Osteocyte (in vitro differentiated cells): ENCODE measurements at regions not wholly inside any gene's neighbourhood (a gene's known extent, or its start where the extent isn't known, plus 50 kb on each side); places are given as distances from the start of the nearest gene placed in this dataset.

Experiments
- DNase-seq: peaks from one replicate; pipeline ENCODE4 v3.0.0; 2021; ENCODE audit warnings: mixed read lengths; ENCODE audit not compliant: unreplicated experiment; ENCODE audit errors: extremely low spot score
- H3K27ac Mint-ChIP-seq: one replicate; pipeline ENCODE4 v1.8.0; 2021; ENCODE audit warnings: mild to moderate bottlenecking, mixed read lengths; ENCODE audit not compliant: unreplicated experiment
- H3K27me3 Mint-ChIP-seq: one replicate; pipeline ENCODE4 v1.8.0; 2021; ENCODE audit warnings: mixed read lengths; ENCODE audit not compliant: unreplicated experiment
- H3K36me3 Mint-ChIP-seq: one replicate; pipeline ENCODE4 v1.8.0; 2021; ENCODE audit warnings: mixed read lengths; ENCODE audit not compliant: unreplicated experiment
- H3K4me1 Mint-ChIP-seq: one replicate; pipeline ENCODE4 v1.8.0; 2021; ENCODE audit warnings: mixed read lengths; ENCODE audit not compliant: unreplicated experiment
- H3K4me3 Mint-ChIP-seq: one replicate; pipeline ENCODE4 v1.8.0; 2021; ENCODE audit warnings: mild to moderate bottlenecking, moderate library complexity, mixed read lengths; ENCODE audit not compliant: unreplicated experiment
- H3K9me3 Mint-ChIP-seq: one replicate; pipeline ENCODE4 v1.8.0; 2021; ENCODE audit warnings: mixed read lengths; ENCODE audit not compliant: unreplicated experiment
- CTCF ChIP-seq: fragments of 200-600 bp; sonication (generic); IDR thresholded peaks from 2 replicates; pipeline ENCODE4 v1.5.0; 2021; ENCODE audit warnings: antibody characterized with exemption, mild to moderate bottlenecking, moderate library complexity

GRCh38 chr9:118767571-118767970, 601.7 kb downstream of the BRINP1 start:
- Mint-ChIP-seq H3K4me1 (no peaks in the 10 kb centered on the region), H3K27me3 (no peaks in the 10 kb centered on the region), H3K27ac (no peak overlapping the region), H3K4me3 (no peak overlapping the region), H3K9me3 (peaks cover 9% of the 10 kb centered on the region), H3K36me3 (no peaks in the 10 kb centered on the region)
- no peak for DNase-seq
- TF ChIP-seq CTCF = no peak

GRCh38 chr9:118782790-118783463, 586.3 kb downstream of the BRINP1 start:
- peaks cover 6% of the 10 kb centered on the region for H3K9me3 Mint-ChIP-seq
- no peak for TF ChIP-seq CTCF
- no peaks in the 10 kb centered on the region for H3K27me3 Mint-ChIP-seq
- DNase-seq = no peak
- H3K4me1 Mint-ChIP-seq = no peaks in the 10 kb centered on the region
- H3K36me3 Mint-ChIP-seq = no peaks in the 10 kb centered on the region
- H3K4me3 Mint-ChIP-seq = no peak overlapping the region
- no peak overlapping the region for H3K27ac Mint-ChIP-seq

GRCh38 chr9:118784033-118784432, 585.2 kb downstream of the BRINP1 start:
- no peaks in the 10 kb centered on the region for H3K4me1 Mint-ChIP-seq
- DNase-seq = no peak
- no peak overlapping the region for H3K4me3 Mint-ChIP-seq
- no peaks in the 10 kb centered on the region for H3K36me3 Mint-ChIP-seq
- no peaks in the 10 kb centered on the region for H3K27me3 Mint-ChIP-seq
- H3K9me3 Mint-ChIP-seq = peaks cover 6% of the 10 kb centered on the region
- H3K27ac Mint-ChIP-seq = no peak overlapping the region
- no peak for TF ChIP-seq CTCF

GRCh38 chr9:118785456-118785855, 583.8 kb downstream of the BRINP1 start:
- Mint-ChIP-seq H3K4me1 (no peaks in the 10 kb centered on the region), H3K27ac (no peak overlapping the region), H3K27me3 (no peaks in the 10 kb centered on the region), H3K4me3 (no peak overlapping the region), H3K36me3 (no peaks in the 10 kb centered on the region), H3K9me3 (no peaks in the 10 kb centered on the region)
- no peak for TF ChIP-seq CTCF
- no peak for DNase-seq

GRCh38 chr9:118786877-118787276, 582.4 kb downstream of the BRINP1 start:
- Mint-ChIP-seq H3K9me3 (no peaks in the 10 kb centered on the region), H3K27ac (no peak overlapping the region), H3K36me3 (no peaks in the 10 kb centered on the region), H3K4me1 (no peaks in the 10 kb centered on the region), H3K4me3 (no peak overlapping the region), H3K27me3 (no peaks in the 10 kb centered on the region)
- TF ChIP-seq CTCF = no peak
- DNase-seq = no peak
